ENCODE measurements at regions not wholly inside any gene's neighbourhood (a gene's known extent, or its start where the extent isn't known, plus 50 kb on each side); places are given as distances from the start of the nearest gene placed in this dataset.

DNA sequence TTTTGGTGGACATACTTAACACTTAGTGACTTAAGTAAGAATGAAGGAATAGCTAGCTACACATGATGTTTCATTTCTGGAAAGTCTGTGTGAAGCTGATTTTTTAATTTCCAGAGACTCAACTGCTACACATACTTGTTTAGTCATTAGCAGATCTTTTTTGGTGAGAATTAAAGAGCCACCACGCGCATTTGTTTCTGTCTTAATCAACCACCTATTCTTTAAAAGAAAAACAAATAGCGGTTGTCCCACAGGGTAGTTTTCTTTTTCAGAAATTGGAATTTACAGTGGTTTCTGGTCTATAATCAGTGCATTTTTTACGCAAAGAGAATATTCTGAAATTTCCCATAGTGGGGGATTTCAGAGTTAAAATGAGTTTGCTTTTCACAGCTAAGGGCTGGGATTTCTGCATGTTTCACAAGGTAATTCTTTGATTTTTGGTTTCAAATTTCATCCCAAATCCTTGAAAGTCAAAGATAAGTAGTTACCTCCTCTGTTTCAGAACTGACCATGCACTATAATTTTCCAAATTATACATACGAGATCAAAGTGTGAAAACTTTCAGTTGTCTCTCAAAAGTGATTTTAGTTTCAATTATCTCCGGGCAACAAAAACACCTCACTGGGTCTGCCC is 631.0 kb upstream of the GRM7 start:
- TF ChIP-seq, protein P1, sequence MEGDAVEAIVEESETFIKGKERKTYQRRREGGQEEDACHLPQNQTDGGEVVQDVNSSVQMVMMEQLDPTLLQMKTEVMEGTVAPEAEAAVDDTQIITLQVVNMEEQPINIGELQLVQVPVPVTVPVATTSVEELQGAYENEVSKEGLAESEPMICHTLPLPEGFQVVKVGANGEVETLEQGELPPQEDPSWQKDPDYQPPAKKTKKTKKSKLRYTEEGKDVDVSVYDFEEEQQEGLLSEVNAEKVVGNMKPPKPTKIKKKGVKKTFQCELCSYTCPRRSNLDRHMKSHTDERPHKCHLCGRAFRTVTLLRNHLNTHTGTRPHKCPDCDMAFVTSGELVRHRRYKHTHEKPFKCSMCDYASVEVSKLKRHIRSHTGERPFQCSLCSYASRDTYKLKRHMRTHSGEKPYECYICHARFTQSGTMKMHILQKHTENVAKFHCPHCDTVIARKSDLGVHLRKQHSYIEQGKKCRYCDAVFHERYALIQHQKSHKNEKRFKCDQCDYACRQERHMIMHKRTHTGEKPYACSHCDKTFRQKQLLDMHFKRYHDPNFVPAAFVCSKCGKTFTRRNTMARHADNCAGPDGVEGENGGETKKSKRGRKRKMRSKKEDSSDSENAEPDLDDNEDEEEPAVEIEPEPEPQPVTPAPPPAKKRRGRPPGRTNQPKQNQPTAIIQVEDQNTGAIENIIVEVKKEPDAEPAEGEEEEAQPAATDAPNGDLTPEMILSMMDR (IDR thresholded peaks at IDR 0.05), result no peak
- TF ChIP-seq POLR2A (IDR thresholded peaks at IDR 0.05; ENCODE audit: low read depth) (no peak), POLR2AphosphoS5 (IDR thresholded peaks at IDR 0.05) (no peak), EP300 (IDR thresholded peaks at IDR 0.05) (no peak)
